ENCODE measurements at regions not wholly inside any gene's neighbourhood (a gene's known extent, or its start where the extent isn't known, plus 50 kb on each side); places are given as distances from the start of the nearest gene placed in this dataset.

GRCh38 chr12:28868414-28868813 lies 280.7 kb upstream of the FAR2 start:
- 51% methylated on average over 5 of the region's 5 CpGs for WGBS (ENCODE audit: insufficient coverage, low coverage, low lambda C conversion rate, missing lambda C conversion rate)
- H3K27me3 ChIP-seq: no peaks in the 10 kb centered on the region
- no peaks in the 10 kb centered on the region for H3K9me3 ChIP-seq
- DNase-seq (no peak), ATAC-seq (no peak)
- TF ChIP-seq CTCF (IDR thresholded peaks at IDR 0.05) (no peak), POLR2A (IDR thresholded peaks at IDR 0.05) (no peak)
- intact Hi-C loops (cut with DNase I): no loop called here
- H3K27ac ChIP-seq: no peak overlapping the region
- H3K4me3 ChIP-seq: no peak overlapping the region
- no peaks in the 10 kb centered on the region for H3K4me1 ChIP-seq
- H3K36me3 ChIP-seq: no peaks in the 10 kb centered on the region

GRCh38 chr12:28869197-28869596 lies 279.9 kb upstream of the FAR2 start:
- no peaks in the 10 kb centered on the region for H3K27me3 ChIP-seq
- TF ChIP-seq CTCF (IDR thresholded peaks at IDR 0.05) (no peak), POLR2A (IDR thresholded peaks at IDR 0.05) (no peak)
- H3K4me1 ChIP-seq: no peaks in the 10 kb centered on the region
- DNase-seq: no peak
- no peaks in the 10 kb centered on the region for H3K36me3 ChIP-seq
- H3K27ac ChIP-seq: no peak overlapping the region
- intact Hi-C loops (cut with DNase I): no loop called here
- ATAC-seq: no peak
- H3K9me3 ChIP-seq: no peaks in the 10 kb centered on the region
- 52% methylated on average over 4 of the region's 4 CpGs for WGBS (ENCODE audit: insufficient coverage, low coverage, low lambda C conversion rate, missing lambda C conversion rate)
- H3K4me3 ChIP-seq: no peak overlapping the region

GRCh38 chr12:28870839-28871440 lies 278.1 kb upstream of the FAR2 start:
- 30% methylated on average over 3 of the region's 3 CpGs for WGBS (ENCODE audit: insufficient coverage, low coverage, low lambda C conversion rate, missing lambda C conversion rate)
- no peak for DNase-seq
- no peaks in the 10 kb centered on the region for H3K36me3 ChIP-seq
- H3K27me3 ChIP-seq: no peaks in the 10 kb centered on the region
- H3K27ac ChIP-seq: no peak overlapping the region
- intact Hi-C loops (cut with DNase I): no loop called here
- TF ChIP-seq CTCF (IDR thresholded peaks at IDR 0.05) (no peak), POLR2A (IDR thresholded peaks at IDR 0.05) (no peak)
- H3K4me1 ChIP-seq: no peaks in the 10 kb centered on the region
- H3K4me3 ChIP-seq: no peak overlapping the region
- H3K9me3 ChIP-seq: no peaks in the 10 kb centered on the region
- ATAC-seq: no peak

- H3K4me3 ChIP-seq: no peak overlapping the region
- no peaks in the 10 kb centered on the region for H3K27me3 ChIP-seq
- H3K36me3 ChIP-seq: no peaks in the 10 kb centered on the region
- H3K27ac ChIP-seq: no peak overlapping the region
- intact Hi-C loops (cut with DNase I): no loop called here
- peak; percentile 71 to 77 (median 73) for ATAC-seq
- WGBS (ENCODE audit: insufficient coverage, low coverage, low lambda C conversion rate, missing lambda C conversion rate): 26% methylated on average over 5 of the region's 7 CpGs
- TF ChIP-seq POLR2A (IDR thresholded peaks at IDR 0.05): no peak
- TF ChIP-seq CTCF (IDR thresholded peaks at IDR 0.05): peak; percentile 52 to 68 (median 60)
- DNase-seq: peak in 2 of 3 donors; percentile 16 to 53
- H3K4me1 ChIP-seq: no peaks in the 10 kb centered on the region
- H3K9me3 ChIP-seq: no peaks in the 10 kb centered on the region
Observed at GRCh38 chr12:28872654-28873268, 276.3 kb upstream of the FAR2 start.

Measured in right lobe of liver (tissue), 6 donors.